ENCODE measurements at regions not wholly inside any gene's neighbourhood (a gene's known extent, or its start where the extent isn't known, plus 50 kb on each side); places are given as distances from the start of the nearest gene placed in this dataset.
"Not testable (repeated sequence)": the region's sequence is repeated elsewhere in the genome, so short reads cannot be mapped to it uniquely, and the experiment has no call there.

- TF ChIP-seq POLR2A (IDR thresholded peaks at IDR 0.05; ENCODE audit: low read length); GATA1 (IDR thresholded peaks at IDR 0.05; ENCODE audit: low read depth, low read length): not testable (repeated sequence)
These were observed 199.0 kb upstream of the PLGLB1 start for GRCh38 chr2:87220651-87221050.
